Fibroblast of lung (primary cell): ENCODE measurements at regions not wholly inside any gene's neighbourhood (a gene's known extent, or its start where the extent isn't known, plus 50 kb on each side); places are given as distances from the start of the nearest gene placed in this dataset.
A peak's percentile ranks its signal among the peaks of the same experiment; 100 is the strongest.
"Not testable (repeated sequence)": the region's sequence is repeated elsewhere in the genome, so short reads cannot be mapped to it uniquely, and the experiment has no call there.

Source experiments
- DNase-seq, 2 donors: peaks; one replicate each; pipeline versions ENCODE4 v3.0.0 to v3.0.0-alpha.2; 2010; ENCODE audit warnings: low read depth in 2 of 2
- H2AFZ ChIP-seq: 2 replicates; pipeline ENCODE4 v1.5.1; 2012; ENCODE audit warnings: low read length, control low read depth, inconsistent platforms
- H3K27ac ChIP-seq: 2 replicates; pipeline ENCODE4 v1.5.1; 2011; ENCODE audit warnings: low read length, control low read depth; ENCODE audit not compliant: insufficient read depth
- H3K27me3 ChIP-seq: 2 replicates; pipeline ENCODE4 v1.5.1; 2011; ENCODE audit warnings: mild to moderate bottlenecking, low read length; ENCODE audit not compliant: control insufficient read depth, insufficient read depth
- H3K36me3 ChIP-seq: 2 replicates; pipeline ENCODE4 v1.5.1; 2011; ENCODE audit warnings: low read length; ENCODE audit not compliant: control insufficient read depth, insufficient read depth
- H3K4me1 ChIP-seq: 2 replicates; pipeline ENCODE4 v1.5.1; 2011; ENCODE audit warnings: low read length; ENCODE audit not compliant: control insufficient read depth, insufficient read depth; ENCODE audit errors: extremely low read depth
- H3K4me2 ChIP-seq: 2 replicates; pipeline ENCODE4 v1.5.1; 2011; ENCODE audit warnings: low read length, control low read depth; ENCODE audit not compliant: insufficient read depth; ENCODE audit errors: extremely low read depth
- H3K4me3 ChIP-seq, 4 experiments: fragments of 200-600 bp in 1 of 4; sonication (generic) in 1 of 4; replicated peaks in 1 of 4; 2 replicates each; pipeline ENCODE4 v1.5.1; 2011 to 2016; ENCODE audit warnings: low read length in 4 of 4, low read depth in 3 of 4, mild to moderate bottlenecking in 3 of 4, control low read depth in 2 of 4, inconsistent platforms in 1 of 4, mixed read lengths in 1 of 4; ENCODE audit not compliant: insufficient read depth in 1 of 4; ENCODE audit errors: control extremely low read depth in 1 of 4
- H3K79me2 ChIP-seq: 2 replicates; pipeline ENCODE4 v1.5.1; 2012; ENCODE audit warnings: mild to moderate bottlenecking, low read length, inconsistent platforms; ENCODE audit not compliant: control insufficient read depth, insufficient read depth
- H3K9ac ChIP-seq: 2 replicates; pipeline ENCODE4 v1.5.1; 2011; ENCODE audit warnings: mild to moderate bottlenecking, low read length, control low read depth; ENCODE audit not compliant: insufficient read depth
- H3K9me3 ChIP-seq: 2 replicates; pipeline ENCODE4 v1.5.1; 2012; ENCODE audit warnings: low read depth, low read length; ENCODE audit not compliant: control insufficient read depth, insufficient read depth
- H4K20me1 ChIP-seq: 2 replicates; pipeline ENCODE4 v1.5.1; 2011; ENCODE audit warnings: low read length; ENCODE audit not compliant: control insufficient read depth, insufficient read depth; ENCODE audit errors: extremely low read depth
- EZH2 ChIP-seq: IDR thresholded peaks from 2 replicates; pipeline ENCODE4 v1.5.1; 2012; ENCODE audit warnings: low read length, control low read depth, mild to moderate bottlenecking; ENCODE audit errors: missing control alignments
- TF ChIP-seq, protein P1 (sequence below), 2 donors: IDR thresholded peaks in 1 of 2; conservative IDR thresholded peaks in 1 of 2; 1 replicate in 1 of 2; 2 replicates in 1 of 2; pipeline ENCODE4 v1.5.1; 2011 to 2012; ENCODE audit warnings: low read length in 2 of 2, control low read depth in 1 of 2, inconsistent platforms in 1 of 2, low read depth in 1 of 2, mild to moderate bottlenecking in 1 of 2

GRCh38 chr20:52060794-52061714 is 130.5 kb downstream of the ZFP64 start:
- H3K4me3 ChIP-seq, result no peak overlapping the region
- H3K9me3 ChIP-seq, result no peaks in the 10 kb centered on the region
- no peak overlapping the region for H3K9ac ChIP-seq
- H3K27me3 ChIP-seq, result no peaks in the 10 kb centered on the region
- no peak overlapping the region for H2AFZ ChIP-seq
- H3K4me1 ChIP-seq, result peaks cover 2% of the 10 kb centered on the region
- DNase-seq, result peak in 1 of 2 donors; percentile 41
- no peaks in the 10 kb centered on the region for H4K20me1 ChIP-seq
- no peak overlapping the region for H3K4me2 ChIP-seq
- H3K36me3 ChIP-seq, result no peaks in the 10 kb centered on the region
- no peak overlapping the region for H3K27ac ChIP-seq
- TF ChIP-seq, protein P1, sequence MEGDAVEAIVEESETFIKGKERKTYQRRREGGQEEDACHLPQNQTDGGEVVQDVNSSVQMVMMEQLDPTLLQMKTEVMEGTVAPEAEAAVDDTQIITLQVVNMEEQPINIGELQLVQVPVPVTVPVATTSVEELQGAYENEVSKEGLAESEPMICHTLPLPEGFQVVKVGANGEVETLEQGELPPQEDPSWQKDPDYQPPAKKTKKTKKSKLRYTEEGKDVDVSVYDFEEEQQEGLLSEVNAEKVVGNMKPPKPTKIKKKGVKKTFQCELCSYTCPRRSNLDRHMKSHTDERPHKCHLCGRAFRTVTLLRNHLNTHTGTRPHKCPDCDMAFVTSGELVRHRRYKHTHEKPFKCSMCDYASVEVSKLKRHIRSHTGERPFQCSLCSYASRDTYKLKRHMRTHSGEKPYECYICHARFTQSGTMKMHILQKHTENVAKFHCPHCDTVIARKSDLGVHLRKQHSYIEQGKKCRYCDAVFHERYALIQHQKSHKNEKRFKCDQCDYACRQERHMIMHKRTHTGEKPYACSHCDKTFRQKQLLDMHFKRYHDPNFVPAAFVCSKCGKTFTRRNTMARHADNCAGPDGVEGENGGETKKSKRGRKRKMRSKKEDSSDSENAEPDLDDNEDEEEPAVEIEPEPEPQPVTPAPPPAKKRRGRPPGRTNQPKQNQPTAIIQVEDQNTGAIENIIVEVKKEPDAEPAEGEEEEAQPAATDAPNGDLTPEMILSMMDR (conservative IDR thresholded peaks at IDR 0.05 in 1 of 2, IDR thresholded peaks at IDR 0.05 in 1 of 2; ENCODE audit: low read depth in 1 of 2, low read length in 2 of 2), result peak; percentile 29 to 39
- no peak for TF ChIP-seq EZH2
- no peaks in the 10 kb centered on the region for H3K79me2 ChIP-seq

DNA sequence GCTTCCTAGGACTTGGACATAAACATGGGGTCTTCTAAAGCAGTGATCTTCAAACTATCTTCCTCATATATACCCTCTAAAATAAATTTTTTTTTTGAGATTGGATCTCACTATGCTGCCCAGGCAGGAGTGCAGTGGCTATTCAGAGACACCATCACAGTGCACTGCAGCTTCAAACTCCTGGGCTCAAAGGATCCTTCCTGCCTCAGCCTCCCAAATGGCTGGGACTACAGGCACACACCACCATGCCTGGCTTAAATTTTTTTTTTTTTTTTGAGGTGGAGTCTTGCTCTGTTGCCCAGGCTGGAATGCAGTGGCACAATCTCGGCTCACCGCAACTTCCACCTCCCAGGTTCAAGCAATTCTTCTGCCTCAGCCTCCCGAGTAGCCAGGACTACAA is 134.4 kb downstream of the ZFP64 start:
- H3K27ac ChIP-seq, DNase-seq, H3K4me2 ChIP-seq, H3K36me3 ChIP-seq, H2AFZ ChIP-seq, H3K4me1 ChIP-seq, H3K9ac ChIP-seq, H3K4me3 ChIP-seq, H3K9me3 ChIP-seq, H4K20me1 ChIP-seq, H3K27me3 ChIP-seq, H3K79me2 ChIP-seq: not testable (repeated sequence)

GRCh38 chr20:52056203-52057062 is 135.1 kb downstream of the ZFP64 start:
- H3K27ac ChIP-seq, result no peak overlapping the region

More at GRCh38 chr20:52056203-52057062, 135.1 kb downstream of the ZFP64 start:
- Histone ChIP-seq H2AFZ (no peak overlapping the region), H3K4me1 (peaks cover 3% of the 10 kb centered on the region), H3K27me3 (no peaks in the 10 kb centered on the region), H4K20me1 (no peaks in the 10 kb centered on the region), H3K4me3 (no peak overlapping the region), H3K36me3 (no peaks in the 10 kb centered on the region), H3K4me2 (no peak overlapping the region), H3K79me2 (no peaks in the 10 kb centered on the region), H3K9me3 (no peaks in the 10 kb centered on the region), H3K9ac (no peak overlapping the region)
- TF ChIP-seq, protein P1 (conservative IDR thresholded peaks at IDR 0.05 in 1 of 2, IDR thresholded peaks at IDR 0.05 in 1 of 2; ENCODE audit: low read depth in 1 of 2, low read length in 2 of 2), result no peak
- no peak for TF ChIP-seq EZH2
- DNase-seq, result peak; percentile 71 to 95
